ENCODE measurements at regions not wholly inside any gene's neighbourhood (a gene's known extent, or its start where the extent isn't known, plus 50 kb on each side); places are given as distances from the start of the nearest gene placed in this dataset.
"Not testable (repeated sequence)": the region's sequence is repeated elsewhere in the genome, so short reads cannot be mapped to it uniquely, and the experiment has no call there.

DNA sequence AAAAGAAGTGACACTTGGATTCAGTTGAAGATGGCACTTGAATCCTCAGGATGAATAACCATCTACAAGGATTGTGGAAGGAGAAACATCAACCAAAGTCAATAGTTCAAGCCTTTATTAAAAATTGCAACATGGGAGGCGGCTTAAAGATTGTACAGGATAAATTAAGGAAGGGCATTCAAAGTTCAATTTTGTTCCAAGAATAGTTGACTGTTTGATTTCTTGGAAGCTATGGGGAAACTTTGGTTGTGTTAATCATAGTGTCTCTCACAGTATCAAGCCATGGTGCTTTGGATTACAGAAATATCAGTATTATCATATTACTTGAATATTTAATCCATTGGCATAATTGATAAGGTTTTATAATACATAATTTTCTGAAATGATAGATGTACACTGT is 1844.3 kb downstream of the MAT2B start:
- no peak for DNase-seq

- DNase-seq, result no peak
Measured at GRCh38 chr5:165351342-165351741, 1845.9 kb downstream of the MAT2B start.

GRCh38 chr5:165360366-165360765 is 1854.9 kb downstream of the MAT2B start:
- DNase-seq, result no peak

- peak in 1 of 2 experiments; percentile 20 for DNase-seq
Measured at GRCh38 chr5:165360784-165361542, 1855.5 kb downstream of the MAT2B start.

DNA sequence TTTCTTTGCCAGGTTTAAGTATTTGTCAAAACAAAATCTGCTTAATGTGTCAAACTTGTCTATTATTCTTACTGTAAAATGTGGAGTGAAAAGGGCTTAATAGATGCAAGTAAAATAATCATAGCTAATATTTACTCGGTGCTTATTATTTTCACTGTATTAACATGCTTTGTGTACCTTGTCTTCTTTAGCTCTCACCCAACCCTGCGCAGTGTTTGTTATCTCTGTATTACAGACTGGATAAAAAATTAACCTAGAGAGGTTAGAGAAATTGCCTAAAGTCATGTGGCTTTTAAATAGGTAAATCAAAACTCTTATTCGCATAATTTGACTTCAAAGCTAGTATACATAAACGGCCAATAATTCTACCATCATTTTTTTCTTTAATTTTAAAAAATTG is 1864.8 kb downstream of the MAT2B start:
- DNase-seq, result peak in 1 of 2 experiments; percentile 10

- DNase-seq, result no peak
Measured at GRCh38 chr5:165370794-165371193, 1865.4 kb downstream of the MAT2B start.

GRCh38 chr5:165375201-165375600 is 1869.8 kb downstream of the MAT2B start:
- no peak for DNase-seq

- DNase-seq, result no peak
Measured at GRCh38 chr5:165393839-165394238, 1888.4 kb downstream of the MAT2B start.

- no peak for DNase-seq
Measured at GRCh38 chr5:165397516-165397915, 1892.1 kb downstream of the MAT2B start.

DNA sequence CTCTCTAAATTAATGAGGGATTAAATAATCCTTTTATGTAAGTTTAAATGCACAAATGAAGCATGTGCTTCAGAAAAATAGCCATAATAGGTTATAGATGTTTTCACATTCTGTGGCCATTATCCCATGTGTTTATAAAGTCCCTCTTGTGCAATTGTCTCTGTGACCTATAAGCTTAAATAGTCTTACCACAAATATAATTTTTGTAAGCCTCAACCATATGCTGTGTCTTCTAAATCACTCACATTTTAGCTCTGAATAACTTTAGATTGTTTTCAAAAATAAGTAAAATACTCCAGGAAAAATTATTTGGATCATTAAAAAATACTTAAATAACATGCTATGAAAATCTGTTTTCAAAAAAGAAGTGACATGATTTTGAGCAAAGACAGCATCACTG is 1894.7 kb downstream of the MAT2B start:
- DNase-seq, result no peak

GRCh38 chr5:165404917-165405316 is 1899.5 kb downstream of the MAT2B start:
- DNase-seq, result no peak

- no peak for DNase-seq
Measured at GRCh38 chr5:165405340-165405739, 1899.9 kb downstream of the MAT2B start.

- DNase-seq, result no peak
Measured at GRCh38 chr5:165407352-165407751, 1901.9 kb downstream of the MAT2B start.

- no peak for DNase-seq
Measured at GRCh38 chr5:165410476-165410875, 1905.1 kb downstream of the MAT2B start.

DNA sequence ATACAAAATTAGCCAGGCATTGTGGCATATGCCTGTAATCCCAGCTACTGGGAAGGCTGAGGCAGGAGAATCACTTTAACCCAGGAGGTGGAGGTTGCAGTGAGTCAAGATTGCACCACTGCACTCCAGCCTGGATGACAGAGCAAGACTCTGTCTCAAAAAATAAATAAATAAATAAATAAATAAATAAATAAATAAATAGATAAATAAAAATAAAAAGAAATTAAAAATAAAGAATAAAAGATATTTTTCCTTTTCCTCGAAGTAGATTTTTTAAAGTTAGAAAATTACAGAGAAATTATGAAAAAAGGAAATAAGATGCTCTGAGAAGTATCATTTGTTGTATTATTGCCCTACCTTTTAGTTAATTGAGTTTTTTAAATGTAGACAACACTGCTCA is 1906.1 kb downstream of the MAT2B start:
- DNase-seq, result not testable (repeated sequence)

GRCh38 chr5:165420493-165420892 is 1915.1 kb downstream of the MAT2B start:
- no peak for DNase-seq

GRCh38 chr5:165423697-165424299 is 1918.4 kb downstream of the MAT2B start:
- no peak for DNase-seq

DNA sequence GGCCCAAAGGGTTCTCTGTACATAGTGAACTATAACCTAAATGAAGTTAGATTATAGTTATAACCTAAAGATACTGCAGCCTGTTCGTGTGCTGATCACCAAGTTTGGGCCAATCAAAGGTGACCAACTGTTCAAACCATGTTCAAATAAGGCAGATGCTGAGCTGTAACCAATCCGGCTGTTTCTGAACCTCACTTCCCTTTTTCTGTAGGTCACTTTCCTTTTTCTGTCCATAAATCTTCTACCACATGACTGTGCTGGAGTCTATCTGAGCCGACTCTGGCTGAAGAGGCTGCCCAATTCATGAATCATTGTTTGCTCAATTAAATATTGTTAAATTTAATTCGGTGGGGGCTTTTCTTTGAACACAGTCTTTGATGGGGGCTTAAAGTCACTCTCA is 1920.2 kb downstream of the MAT2B start:
- no peak for DNase-seq

- no peak for DNase-seq
Measured at GRCh38 chr5:165448753-165449152, 1943.3 kb downstream of the MAT2B start.

- DNase-seq, result peak; percentile 28 to 59
Measured at GRCh38 chr5:165457859-165458481, 1952.6 kb downstream of the MAT2B start.

- DNase-seq, result no peak
Measured at GRCh38 chr5:165459232-165459631, 1953.8 kb downstream of the MAT2B start.

- no peak for DNase-seq
Measured at GRCh38 chr5:165460911-165461310, 1955.5 kb downstream of the MAT2B start.

DNA sequence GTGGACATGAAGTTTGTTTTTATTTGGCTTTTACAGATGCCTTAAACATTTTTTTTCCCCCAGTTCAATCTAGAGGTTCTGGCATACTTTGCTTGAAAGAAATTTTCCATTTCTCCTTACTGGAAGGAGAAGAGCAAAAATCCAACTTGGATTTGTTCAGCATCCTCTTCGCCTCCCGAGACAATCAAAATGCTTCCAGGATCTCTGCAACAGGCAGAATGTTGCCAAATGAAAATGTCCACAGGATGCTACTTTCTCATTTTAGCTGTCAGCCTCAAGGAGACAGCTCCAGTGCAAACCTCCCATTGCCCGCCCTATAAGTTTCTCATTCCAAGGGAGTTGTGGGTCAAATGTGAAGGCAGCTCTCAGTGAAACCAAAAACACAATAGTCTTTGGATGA is 1972.1 kb downstream of the MAT2B start:
- DNase-seq, result no peak

DNA sequence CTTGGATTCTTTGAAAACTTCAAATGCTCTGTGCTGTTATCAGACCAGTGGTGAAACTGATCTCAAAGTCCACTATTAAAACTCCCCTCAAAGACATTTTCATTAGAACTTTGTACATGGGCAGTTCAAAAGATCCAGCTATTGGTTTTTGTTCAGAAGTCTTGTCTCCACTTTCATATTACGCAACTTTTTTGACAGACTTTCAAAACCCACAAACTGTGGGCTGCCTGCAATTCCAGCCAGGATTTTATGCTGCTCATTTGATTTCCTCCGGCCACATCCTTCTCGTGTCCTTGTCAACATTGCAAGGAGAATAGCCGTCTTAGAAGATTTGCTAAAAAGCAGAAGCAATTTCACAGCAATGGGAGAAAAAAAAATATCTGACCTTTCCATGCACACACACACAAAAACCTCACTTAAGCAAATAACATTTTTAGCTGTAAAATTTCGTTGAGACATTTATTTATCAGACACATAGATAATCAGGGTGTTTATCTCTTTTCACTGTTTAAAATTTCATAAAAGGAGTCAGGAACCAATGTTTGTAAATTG is 1990.5 kb downstream of the MAT2B start:
- no peak for DNase-seq

Data from NCI-H2081 (cell line).